GM12878 (cell line): ENCODE measurements at regions not wholly inside any gene's neighbourhood (a gene's known extent, or its start where the extent isn't known, plus 50 kb on each side); places are given as distances from the start of the nearest gene placed in this dataset.

Experiments
- ATAC-seq: fragments of 200-7000 bp; cut with Tn5 transposase; 3 replicates; pipeline ENCODE4 v1.9.1; 2020; ENCODE audit warnings: mild to moderate bottlenecking, moderate library complexity
- BruUV-seq: library from RNA; stranded (reverse); fragments of 400-500 nt; replicated peaks from 2 replicates; lab custom pipeline; 2021; lab: Mats Ljungman, UMichigan
- CTCF ChIA-PET: fragments of 300-600 bp; sonication (Branson Sonifier 250); formaldehyde crosslinking; extraction: SDS; loops from one replicate; lab custom pipeline; 2021; ENCODE audit warnings: inconsistent platforms; lab: Yijun Ruan, JAX
- POLR2A ChIA-PET: fragments of 350-600 bp; formaldehyde crosslinking; extraction: SDS; loops from one replicate; lab custom pipeline; 2021; ENCODE audit warnings: inconsistent platforms; lab: Charles Lee
- RAD21 ChIA-PET: fragments of 300-600 bp; sonication (Branson Sonifier 250); formaldehyde crosslinking; loops from one replicate; lab custom pipeline; 2023; ENCODE audit warnings: antibody characterized with exemption; ENCODE audit not compliant: unreplicated experiment; lab: Charles Lee
- SMC1A ChIA-PET: fragments of 300-600 bp; sonication (Branson Sonifier 250); formaldehyde crosslinking; loops from one replicate; lab custom pipeline; 2023; ENCODE audit not compliant: unreplicated experiment, uncharacterized antibody; lab: Charles Lee
- DNase-seq: peaks from one replicate; pipeline ENCODE4 v3.0.0-alpha.2; 2011; ENCODE audit warnings: low read depth, low spot score
- FAIRE-seq: peaks from 3 replicates; lab custom pipeline; 2011; peaks lifted over from hg19 to GRCh38; lab: Jason Lieb, UNC
- H2AFZ ChIP-seq: 2 replicates; pipeline ENCODE4 v1.6.0; 2011; ENCODE audit warnings: low read depth, low read length, control low read depth; ENCODE audit not compliant: control insufficient read depth
- H3K27ac ChIP-seq: 2 replicates; pipeline ENCODE4 v1.5.1; 2011; ENCODE audit warnings: control low read depth; ENCODE audit not compliant: control insufficient read depth, insufficient read depth
- H3K27me3 ChIP-seq, 2 experiments: replicated peaks in 1 of 2; 2 replicates each; pipeline versions ENCODE4 v1.6.0 to v1.6.1; 2011; ENCODE audit warnings: low read length in 1 of 2; ENCODE audit not compliant: control insufficient read depth in 2 of 2, insufficient read depth in 2 of 2
- H3K36me3 ChIP-seq, 2 experiments: 2 replicates each; pipeline ENCODE4 v1.5.1; 2011; ENCODE audit warnings: low read length in 1 of 2; ENCODE audit not compliant: control insufficient read depth in 2 of 2, insufficient read depth in 2 of 2
- H3K4me1 ChIP-seq: 2 replicates; pipeline ENCODE4 v1.6.1; 2011; ENCODE audit warnings: mild to moderate bottlenecking, low read length, moderate library complexity, mixed read lengths; ENCODE audit not compliant: control insufficient read depth, insufficient read depth
- H3K4me2 ChIP-seq: 2 replicates; pipeline ENCODE4 v1.6.0; 2011; ENCODE audit warnings: control low read depth; ENCODE audit not compliant: control insufficient read depth, insufficient read depth
- H3K4me3 ChIP-seq: fragments of 200-600 bp; sonication (generic); 2 replicates; pipeline ENCODE4 v1.5.1; 2016
- H3K79me2 ChIP-seq: 2 replicates; pipeline ENCODE4 v1.6.0; 2011; ENCODE audit warnings: low read length; ENCODE audit not compliant: control insufficient read depth, insufficient read depth
- H3K9ac ChIP-seq: 2 replicates; pipeline ENCODE4 v1.8.0; 2011; ENCODE audit warnings: low read length, control low read depth, mixed read lengths; ENCODE audit not compliant: control insufficient read depth, insufficient read depth
- H3K9me3 ChIP-seq: replicated peaks from 3 replicates; pipeline ENCODE4 v1.5.1; 2011; ENCODE audit warnings: mild to moderate bottlenecking, low read length; ENCODE audit not compliant: control insufficient read depth, insufficient read depth
- H4K20me1 ChIP-seq: 2 replicates; pipeline ENCODE4 v1.6.0; 2011; ENCODE audit not compliant: control insufficient read depth, insufficient read depth
- CBFB ChIP-seq: IDR thresholded peaks from 2 replicates; pipeline ENCODE4 v1.6.1; 2016; ENCODE audit warnings: antibody characterized with exemption, low read depth
- CEBPB ChIP-seq, 2 experiments: fragments of 150-350 bp in 1 of 2; IDR thresholded peaks; 2 replicates each; pipeline ENCODE4 v1.6.1; 2012 to 2014; ENCODE audit warnings: low read depth in 2 of 2, low read length in 2 of 2, borderline replicate concordance in 1 of 2, inconsistent platforms in 1 of 2
- CEBPZ ChIP-seq: fragments of 150-350 bp; IDR thresholded peaks from 2 replicates; pipeline ENCODE4 v1.6.1; 2016; ENCODE audit warnings: low read depth, low read length
- EZH2 ChIP-seq: IDR thresholded peaks from 2 replicates; pipeline ENCODE4 v1.6.1; 2012; ENCODE audit warnings: low read depth, mild to moderate bottlenecking, control low read depth, inconsistent platforms, low read length, borderline replicate concordance; ENCODE audit not compliant: control insufficient read depth
- HDAC6 ChIP-seq: fragments of 200-600 bp; sonication (generic); IDR thresholded peaks from one replicate; pipeline ENCODE4 v1.8.0; 2017; ENCODE audit warnings: antibody characterized with exemption; ENCODE audit not compliant: unreplicated experiment
- KDM1A ChIP-seq: fragments of 200-600 bp; sonication (generic); IDR thresholded peaks from 2 replicates; pipeline ENCODE4 v1.6.1; 2016; ENCODE audit warnings: borderline replicate concordance
- WGBS: methylation state at CpG from one replicate; pipeline ENCODE4 v1.1.6; 2016; ENCODE audit warnings: low lambda C conversion rate; ENCODE audit not compliant: insufficient replicate concordance, insufficient coverage; ENCODE audit errors: missing lambda C conversion rate; 5-methylcytosine and 5-hydroxymethylcytosine counted together
- in situ Hi-C: fragments of 300-500 bp; cut with MboI; formaldehyde crosslinking; loops from 9 replicates; pipeline ENCODE4 v1.14.3; 2018; ENCODE audit warnings: mixed read lengths
- intact Hi-C: fragments of 100-400 bp; cut with micrococcal nuclease; formaldehyde crosslinking; loops from one replicate; pipeline ENCODE4 v1.14.2; 2022; ENCODE audit not compliant: unreplicated experiment
- TF ChIP-seq, protein P1 (sequence below): fragments of 450-650 bp; IDR thresholded peaks from 2 replicates; pipeline ENCODE4 v1.6.1; 2016; ENCODE audit warnings: mild to moderate bottlenecking, moderate library complexity, borderline replicate concordance

- ChIA-PET RAD21 (no interaction called here), POLR2A (no interaction called here), CTCF (interaction anchor here (0.7 kb wide), 1 partner anchor 71 kb away, joined by 3 read pairs; no protein-coding TSS in a partner anchor), SMC1A (interaction anchor here (0.7 to 1.5 kb wide), 7 partner anchors 11 to 178 kb away, joined by 3 to 8 read pairs (median 3); no protein-coding TSS in a partner anchor)
- DNase-seq (no peak), ATAC-seq (no peak), FAIRE-seq (no peak)
- no peak overlapping the region for H3K4me3 ChIP-seq
- H3K27me3 ChIP-seq = no peaks in the 10 kb centered on the region
- no peaks in the 10 kb centered on the region for H4K20me1 ChIP-seq
- no peak overlapping the region for H3K27ac ChIP-seq
- intact Hi-C loops = no loop called here
- in situ Hi-C loops = no loop called here
- H3K9ac ChIP-seq = no peak overlapping the region
- no peaks in the 10 kb centered on the region; the same call in 2 of the 3 replicates for H3K9me3 ChIP-seq
- H2AFZ ChIP-seq = no peak overlapping the region
- H3K4me1 ChIP-seq = no peaks in the 10 kb centered on the region
- no peak for TF ChIP-seq CEBPZ
- no TSS peak for BruUV-seq
- H3K4me2 ChIP-seq = no peak overlapping the region
- no peaks in the 10 kb centered on the region for H3K36me3 ChIP-seq
- H3K79me2 ChIP-seq = no peaks in the 10 kb centered on the region
- 50% methylated on average over 3 of the region's 3 CpGs for WGBS
Measured at GRCh38 chr2:8267048-8267447, 414.8 kb upstream of the ID2 start.

DNA sequence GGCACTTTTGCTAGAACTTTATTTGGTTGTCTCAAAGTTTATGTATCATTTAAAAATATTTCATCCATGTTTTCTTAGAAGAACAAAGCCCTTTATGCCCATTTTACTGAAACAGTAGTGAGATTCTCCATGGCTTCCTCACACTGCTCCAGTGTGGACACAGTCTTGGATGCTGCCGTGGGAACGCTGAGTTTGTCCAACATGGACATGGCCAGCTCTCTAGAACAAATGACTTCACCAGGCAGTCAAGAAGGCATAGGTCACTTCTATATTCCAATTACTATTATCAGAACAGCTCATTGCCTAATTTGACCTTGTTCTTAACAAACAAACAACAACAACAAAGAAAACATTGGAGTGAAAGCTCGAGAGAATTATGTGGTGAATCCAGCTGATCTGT, 414.1 kb upstream of the ID2 start:
- POLR2A ChIA-PET = no interaction called here
- BruUV-seq = no TSS peak
- in situ Hi-C loops = no loop called here
- TF ChIP-seq EZH2 (no peak), KDM1A (no peak), HDAC6 (no peak), CEBPB (IDR thresholded peaks at IDR 0.05; ENCODE audit: borderline replicate concordance in 1 of 2, low read depth in 2 of 2, low read length in 2 of 2) (no peak), CBFB (no peak)
- TF ChIP-seq, protein P1, sequence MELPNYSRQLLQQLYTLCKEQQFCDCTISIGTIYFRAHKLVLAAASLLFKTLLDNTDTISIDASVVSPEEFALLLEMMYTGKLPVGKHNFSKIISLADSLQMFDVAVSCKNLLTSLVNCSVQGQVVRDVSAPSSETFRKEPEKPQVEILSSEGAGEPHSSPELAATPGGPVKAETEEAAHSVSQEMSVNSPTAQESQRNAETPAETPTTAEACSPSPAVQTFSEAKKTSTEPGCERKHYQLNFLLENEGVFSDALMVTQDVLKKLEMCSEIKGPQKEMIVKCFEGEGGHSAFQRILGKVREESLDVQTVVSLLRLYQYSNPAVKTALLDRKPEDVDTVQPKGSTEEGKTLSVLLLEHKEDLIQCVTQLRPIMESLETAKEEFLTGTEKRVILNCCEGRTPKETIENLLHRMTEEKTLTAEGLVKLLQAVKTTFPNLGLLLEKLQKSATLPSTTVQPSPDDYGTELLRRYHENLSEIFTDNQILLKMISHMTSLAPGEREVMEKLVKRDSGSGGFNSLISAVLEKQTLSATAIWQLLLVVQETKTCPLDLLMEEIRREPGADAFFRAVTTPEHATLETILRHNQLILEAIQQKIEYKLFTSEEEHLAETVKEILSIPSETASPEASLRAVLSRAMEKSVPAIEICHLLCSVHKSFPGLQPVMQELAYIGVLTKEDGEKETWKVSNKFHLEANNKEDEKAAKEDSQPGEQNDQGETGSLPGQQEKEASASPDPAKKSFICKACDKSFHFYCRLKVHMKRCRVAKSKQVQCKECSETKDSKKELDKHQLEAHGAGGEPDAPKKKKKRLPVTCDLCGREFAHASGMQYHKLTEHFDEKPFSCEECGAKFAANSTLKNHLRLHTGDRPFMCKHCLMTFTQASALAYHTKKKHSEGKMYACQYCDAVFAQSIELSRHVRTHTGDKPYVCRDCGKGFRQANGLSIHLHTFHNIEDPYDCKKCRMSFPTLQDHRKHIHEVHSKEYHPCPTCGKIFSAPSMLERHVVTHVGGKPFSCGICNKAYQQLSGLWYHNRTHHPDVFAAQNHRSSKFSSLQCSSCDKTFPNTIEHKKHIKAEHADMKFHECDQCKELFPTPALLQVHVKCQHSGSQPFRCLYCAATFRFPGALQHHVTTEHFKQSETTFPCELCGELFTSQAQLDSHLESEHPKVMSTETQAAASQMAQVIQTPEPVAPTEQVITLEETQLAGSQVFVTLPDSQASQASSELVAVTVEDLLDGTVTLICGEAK = no peak

More for the DNA sequence above, 414.1 kb upstream of the ID2 start:
- H4K20me1 ChIP-seq = no peaks in the 10 kb centered on the region
- no peak for ATAC-seq
- intact Hi-C loops = no loop called here
- no peak overlapping the region for H3K4me3 ChIP-seq
- no peak overlapping the region for H2AFZ ChIP-seq
- DNase-seq = no peak
- CTCF ChIA-PET = no interaction called here
- no peaks in the 10 kb centered on the region for H3K4me1 ChIP-seq
- H3K27ac ChIP-seq = no peak overlapping the region
- H3K9me3 ChIP-seq = no peaks in the 10 kb centered on the region; the same call in 2 of the 3 replicates
- no peak for FAIRE-seq
- RAD21 ChIA-PET = no interaction called here
- H3K36me3 ChIP-seq = no peaks in the 10 kb centered on the region
- H3K27me3 ChIP-seq = no peaks in the 10 kb centered on the region
- no peaks in the 10 kb centered on the region for H3K79me2 ChIP-seq
- no peak overlapping the region for H3K9ac ChIP-seq
- WGBS = 59% methylated on average over 3 of the region's 3 CpGs
- SMC1A ChIA-PET = interaction anchor here (0.8 to 1.5 kb wide), 7 partner anchors 10 to 160 kb away, joined by 3 to 8 read pairs (median 3); no protein-coding TSS in a partner anchor
- no peak overlapping the region for H3K4me2 ChIP-seq
